HepG2 (cell line): ENCODE measurements at regions not wholly inside any gene's neighbourhood (a gene's known extent, or its start where the extent isn't known, plus 50 kb on each side); places are given as distances from the start of the nearest gene placed in this dataset.

Source experiments
- ATAC-seq: fragments of 200-7000 bp; cut with Tn5 transposase; 3 replicates; pipeline ENCODE4 v1.9.1; 2020; ENCODE audit warnings: mild to moderate bottlenecking, moderate library complexity
- BruUV-seq: library from RNA; stranded (reverse); fragments of 400-500 nt; replicated peaks from 2 replicates; lab custom pipeline; 2021; lab: Mats Ljungman, UMichigan
- CTCF ChIA-PET: fragments of 300-600 bp; formaldehyde crosslinking; extraction: SDS; loops from one replicate; lab custom pipeline; 2021; ENCODE audit warnings: low total read pairs, inconsistent platforms, low intra/inter-chr PET ratio; lab: Yijun Ruan, JAX
- POLR2A ChIA-PET: fragments of 350-600 bp; sonication (Branson Sonifier 250); formaldehyde crosslinking; loops from one replicate; lab custom pipeline; 2020; ENCODE audit warnings: antibody characterized with exemption, inconsistent platforms; lab: Yijun Ruan, JAX
- DNase-seq: peaks from one replicate; pipeline ENCODE4 v3.0.0-alpha.2; 2015; ENCODE audit warnings: low spot score
- FAIRE-seq: peaks from 3 replicates; lab custom pipeline; 2011; peaks lifted over from hg19 to GRCh38; lab: Jason Lieb, UNC
- H2AFZ ChIP-seq: one replicate; pipeline ENCODE4 v1.6.1; 2011; ENCODE audit warnings: low read length, inconsistent platforms
- H3K27ac ChIP-seq: fragments of 300-600 bp; 3 replicates; pipeline ENCODE4 v1.8.0; 2011; ENCODE audit warnings: mixed run types, mild to moderate bottlenecking, mixed read lengths, low read length, inconsistent platforms; ENCODE audit not compliant: insufficient read depth; ENCODE audit errors: extremely low read length
- H3K27me3 ChIP-seq, 2 experiments: fragments of 200-600 bp in 1 of 2; 2 replicates in 1 of 2; 3 replicates in 1 of 2; pipeline versions ENCODE4 v1.6.0 to v1.8.0; 2011; ENCODE audit warnings: low read length in 2 of 2, mild to moderate bottlenecking in 2 of 2, moderate library complexity in 2 of 2, inconsistent platforms in 1 of 2; ENCODE audit not compliant: insufficient read depth in 2 of 2, control insufficient read depth in 1 of 2
- H3K36me3 ChIP-seq, 2 experiments: fragments of 200-600 bp in 1 of 2; replicated peaks in 1 of 2; 2 replicates in 1 of 2; 3 replicates in 1 of 2; pipeline versions ENCODE4 v1.5.1 to v1.8.0; 2011; ENCODE audit warnings: low read length in 2 of 2, inconsistent platforms in 1 of 2; ENCODE audit not compliant: insufficient read depth in 2 of 2, control insufficient read depth in 1 of 2
- H3K4me1 ChIP-seq: 2 replicates; pipeline ENCODE4 v1.5.1; 2012; ENCODE audit warnings: low read length, inconsistent platforms; ENCODE audit not compliant: insufficient read depth
- H3K4me2 ChIP-seq: 2 replicates; pipeline ENCODE4 v1.6.0; 2011; ENCODE audit warnings: low read depth, low read length, inconsistent platforms
- H3K4me3 ChIP-seq, 3 experiments: fragments of 200-600 bp in 1 of 3; sonication (generic), shearing (Covaris generic) in 1 of 3; replicated peaks in 1 of 3; 2 replicates each; pipeline ENCODE4 v1.5.1; 2011 to 2016; ENCODE audit warnings: low read length in 3 of 3, inconsistent platforms in 2 of 3, low read depth in 2 of 3, mild to moderate bottlenecking in 2 of 3, control low read depth in 1 of 3, mixed read lengths in 1 of 3; ENCODE audit not compliant: insufficient read depth in 1 of 3
- H3K79me2 ChIP-seq: one replicate; pipeline ENCODE4 v1.6.1; 2011; ENCODE audit warnings: low read length, inconsistent platforms; ENCODE audit not compliant: insufficient read depth
- H3K9ac ChIP-seq: 2 replicates; pipeline ENCODE4 v1.6.0; 2011; ENCODE audit warnings: mild to moderate bottlenecking, low read depth, low read length, inconsistent platforms; ENCODE audit not compliant: insufficient read depth
- H3K9me3 ChIP-seq: 2 replicates; pipeline ENCODE4 v1.5.1; 2012; ENCODE audit warnings: mild to moderate bottlenecking, low read length
- H4K20me1 ChIP-seq: 2 replicates; pipeline ENCODE4 v1.6.0; 2011; ENCODE audit warnings: inconsistent platforms, mild to moderate bottlenecking, low read length, moderate library complexity; ENCODE audit not compliant: insufficient read depth
- EP300 ChIP-seq, 3 experiments: sonication (generic) in 1 of 3; formaldehyde crosslinking in 1 of 3; IDR thresholded peaks; 2 replicates each; pipeline versions ENCODE4 v1.5.1 to v1.6.1; 2011 to 2020; ENCODE audit warnings: low read depth in 2 of 3, low read length in 2 of 3, borderline replicate concordance in 1 of 3, improper control_type of control experiment in 1 of 3, mild to moderate bottlenecking in 1 of 3, missing genetic modification reagents in 1 of 3, moderate library complexity in 1 of 3
- MEIS1 ChIP-seq: sonication (generic); formaldehyde crosslinking; IDR thresholded peaks from 2 replicates; pipeline ENCODE4 v1.9.0; 2021; ENCODE audit warnings: mild to moderate bottlenecking, missing genetic modification reagents, moderate library complexity, borderline replicate concordance
- MLLT10 ChIP-seq: sonication (generic); formaldehyde crosslinking; IDR thresholded peaks from 2 replicates; pipeline ENCODE4 v1.4.0; 2020; ENCODE audit warnings: missing genetic modification reagents
- NFIB ChIP-seq: sonication (generic); formaldehyde crosslinking; IDR thresholded peaks from 2 replicates; pipeline ENCODE4 v1.9.0; 2021; ENCODE audit warnings: missing genetic modification reagents, mild to moderate bottlenecking, borderline replicate concordance
- NFIC ChIP-seq: IDR thresholded peaks from 2 replicates; pipeline ENCODE4 v1.6.1; 2012; ENCODE audit warnings: mild to moderate bottlenecking, low read length, inconsistent platforms
- SMAD3 ChIP-seq: sonication (generic); formaldehyde crosslinking; IDR thresholded peaks from 2 replicates; pipeline ENCODE4 v1.4.0; 2020; ENCODE audit warnings: missing genetic modification reagents
- ZNF282 ChIP-seq: fragments of 450-650 bp; IDR thresholded peaks from 2 replicates; pipeline ENCODE4 v1.6.1; 2018; ENCODE audit not compliant: partially characterized antibody
- ZNF354B ChIP-seq: sonication (generic); formaldehyde crosslinking; IDR thresholded peaks from 2 replicates; pipeline ENCODE4 v1.8.0; 2022; ENCODE audit warnings: mild to moderate bottlenecking, missing genetic modification reagents
- ZNF383 ChIP-seq: sonication (generic); formaldehyde crosslinking; IDR thresholded peaks from 2 replicates; pipeline ENCODE4 v1.4.0; 2020; ENCODE audit warnings: missing genetic modification reagents, mild to moderate bottlenecking, borderline replicate concordance
- ZNF44 ChIP-seq: sonication (generic); formaldehyde crosslinking; IDR thresholded peaks from 2 replicates; pipeline ENCODE4 v1.5.1; 2020; ENCODE audit warnings: mild to moderate bottlenecking, missing genetic modification reagents
- ZNF614 ChIP-seq: IDR thresholded peaks from 2 replicates; pipeline ENCODE4 v1.6.1; 2018; ENCODE audit warnings: missing biosample characterization, missing genetic modification reagents, inconsistent platforms, borderline replicate concordance
- WGBS: methylation state at CpG from one replicate; pipeline ENCODE4 v1.1.6; 2017; ENCODE audit warnings: low lambda C conversion rate; 5-methylcytosine and 5-hydroxymethylcytosine counted together
- in situ Hi-C: cut with HindIII; loops from 2 replicates; pipeline ENCODE4 v1.10.0; 2017; ENCODE audit warnings: low pct_unique_long_range_greater_than_20kb; ENCODE audit not compliant: extremely low pct_ligation_motif_present
- intact Hi-C: fragments of 100-400 bp; cut with micrococcal nuclease; formaldehyde crosslinking; loops from one replicate; pipeline ENCODE4 v1.10.0; 2022; ENCODE audit not compliant: unreplicated experiment
- TF ChIP-seq, protein P1 (sequence below): sonication (generic); IDR thresholded peaks from 2 replicates; pipeline ENCODE4 v1.6.1; 2016; ENCODE audit warnings: low read depth, borderline replicate concordance
- TF ChIP-seq, protein P2 (sequence below), 2 experiments: sonication (generic) in 1 of 2; formaldehyde crosslinking in 1 of 2; IDR thresholded peaks; 2 replicates each; pipeline versions ENCODE4 v1.5.1 to v1.6.1; 2011 to 2020; ENCODE audit warnings: borderline replicate concordance in 1 of 2, low read depth in 1 of 2, low read length in 1 of 2, mild to moderate bottlenecking in 1 of 2, missing genetic modification reagents in 1 of 2, moderate library complexity in 1 of 2
- TF ChIP-seq, protein P3 (sequence below): sonication (generic); formaldehyde crosslinking; IDR thresholded peaks from 2 replicates; pipeline ENCODE4 v1.5.0; 2020; ENCODE audit warnings: mild to moderate bottlenecking, missing genetic modification reagents, moderate library complexity
- TF ChIP-seq, protein P4 (sequence below): IDR thresholded peaks from 2 replicates; pipeline ENCODE4 v1.6.1; 2012; ENCODE audit warnings: low read length, improper control_type of control experiment

DNA sequence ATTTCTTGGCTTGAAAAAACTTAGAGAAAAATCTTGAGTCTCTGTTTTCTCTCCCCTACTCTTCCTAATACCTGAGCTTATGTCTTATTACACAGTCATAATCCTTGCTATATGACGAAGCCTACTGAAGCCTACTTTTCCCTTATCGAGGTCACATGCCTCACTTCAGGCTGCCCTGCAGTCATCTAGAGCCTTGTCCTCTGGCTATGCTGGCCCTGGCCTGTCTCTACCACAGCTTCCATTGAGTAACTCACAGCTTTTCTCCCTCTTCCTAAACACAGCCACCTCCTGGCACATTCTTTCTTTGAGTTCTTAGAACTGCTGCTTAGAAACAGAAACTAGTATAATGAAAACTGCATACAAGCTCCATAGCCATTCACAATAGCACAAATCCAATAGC, 1698.3 kb downstream of the STIM2 start (continued):
- no peak for TF ChIP-seq SMAD3 (CRISPR knock-in tag)
- TF ChIP-seq, protein P1, sequence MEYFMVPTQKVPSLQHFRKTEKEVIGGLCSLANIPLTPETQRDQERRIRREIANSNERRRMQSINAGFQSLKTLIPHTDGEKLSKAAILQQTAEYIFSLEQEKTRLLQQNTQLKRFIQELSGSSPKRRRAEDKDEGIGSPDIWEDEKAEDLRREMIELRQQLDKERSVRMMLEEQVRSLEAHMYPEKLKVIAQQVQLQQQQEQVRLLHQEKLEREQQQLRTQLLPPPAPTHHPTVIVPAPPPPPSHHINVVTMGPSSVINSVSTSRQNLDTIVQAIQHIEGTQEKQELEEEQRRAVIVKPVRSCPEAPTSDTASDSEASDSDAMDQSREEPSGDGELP = no peak

DNA sequence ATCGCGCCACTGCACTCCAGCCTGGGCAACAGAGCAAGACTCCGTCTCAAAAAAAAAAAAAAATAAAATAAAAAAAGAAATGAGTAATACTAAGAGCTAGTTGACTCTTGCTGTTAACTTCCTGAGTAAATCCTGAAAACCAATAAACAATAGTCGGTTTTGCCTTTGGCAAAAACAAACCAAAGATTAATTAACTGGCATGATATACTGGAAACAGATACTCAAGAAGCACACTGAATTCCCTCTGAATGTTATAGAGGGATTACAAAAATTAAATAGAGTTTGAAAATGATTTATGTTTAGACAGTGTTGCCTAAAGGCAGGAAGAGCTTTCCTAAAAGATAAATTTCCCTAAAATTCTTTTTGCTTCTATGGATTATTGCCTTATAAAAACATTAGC, 1702.3 kb downstream of the STIM2 start:
- CTCF ChIA-PET = no interaction called here
- Histone ChIP-seq H4K20me1 (no peaks in the 10 kb centered on the region), H2AFZ (no peak overlapping the region), H3K4me3 (no peak overlapping the region), H3K4me1 (no peaks in the 10 kb centered on the region), H3K79me2 (no peaks in the 10 kb centered on the region), H3K27ac (no peak overlapping the region), H3K9me3 (peaks cover 62% of the 10 kb centered on the region), H3K27me3 (no peaks in the 10 kb centered on the region), H3K9ac (no peak overlapping the region), H3K4me2 (no peak overlapping the region), H3K36me3 (no peaks in the 10 kb centered on the region)
- POLR2A ChIA-PET = no interaction called here
- no peak for DNase-seq
- ATAC-seq = no peak
- BruUV-seq = no TSS peak
- WGBS = 45% methylated on average over 4 of the region's 4 CpGs
- no peak for FAIRE-seq
- in situ Hi-C loops (no loop called here), intact Hi-C loops (no loop called here)
- TF ChIP-seq ZNF282 (no peak), MEIS1 (no peak), EP300 (IDR thresholded peaks at IDR 0.05; ENCODE audit: low read depth in 2 of 2, low read length in 2 of 2) (no peak), EP300 (CRISPR knock-in tag; IDR thresholded peaks at IDR 0.05; ENCODE audit: borderline replicate concordance) (no peak), NFIC (no peak), MLLT10 (CRISPR knock-in tag) (no peak), ZNF383 (no peak), ZNF44 (CRISPR knock-in tag) (no peak), ZNF614 (CRISPR knock-in tag) (no peak), ZNF354B (CRISPR knock-in tag) (no peak), NFIB (no peak)
- TF ChIP-seq, protein P2, sequence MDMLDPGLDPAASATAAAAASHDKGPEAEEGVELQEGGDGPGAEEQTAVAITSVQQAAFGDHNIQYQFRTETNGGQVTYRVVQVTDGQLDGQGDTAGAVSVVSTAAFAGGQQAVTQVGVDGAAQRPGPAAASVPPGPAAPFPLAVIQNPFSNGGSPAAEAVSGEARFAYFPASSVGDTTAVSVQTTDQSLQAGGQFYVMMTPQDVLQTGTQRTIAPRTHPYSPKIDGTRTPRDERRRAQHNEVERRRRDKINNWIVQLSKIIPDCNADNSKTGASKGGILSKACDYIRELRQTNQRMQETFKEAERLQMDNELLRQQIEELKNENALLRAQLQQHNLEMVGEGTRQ (IDR thresholded peaks at IDR 0.05; ENCODE audit: low read depth, low read length) = no peak
- TF ChIP-seq, protein P2 (CRISPR knock-in tag; IDR thresholded peaks at IDR 0.05; ENCODE audit: borderline replicate concordance) = no peak
- TF ChIP-seq, protein P3, sequence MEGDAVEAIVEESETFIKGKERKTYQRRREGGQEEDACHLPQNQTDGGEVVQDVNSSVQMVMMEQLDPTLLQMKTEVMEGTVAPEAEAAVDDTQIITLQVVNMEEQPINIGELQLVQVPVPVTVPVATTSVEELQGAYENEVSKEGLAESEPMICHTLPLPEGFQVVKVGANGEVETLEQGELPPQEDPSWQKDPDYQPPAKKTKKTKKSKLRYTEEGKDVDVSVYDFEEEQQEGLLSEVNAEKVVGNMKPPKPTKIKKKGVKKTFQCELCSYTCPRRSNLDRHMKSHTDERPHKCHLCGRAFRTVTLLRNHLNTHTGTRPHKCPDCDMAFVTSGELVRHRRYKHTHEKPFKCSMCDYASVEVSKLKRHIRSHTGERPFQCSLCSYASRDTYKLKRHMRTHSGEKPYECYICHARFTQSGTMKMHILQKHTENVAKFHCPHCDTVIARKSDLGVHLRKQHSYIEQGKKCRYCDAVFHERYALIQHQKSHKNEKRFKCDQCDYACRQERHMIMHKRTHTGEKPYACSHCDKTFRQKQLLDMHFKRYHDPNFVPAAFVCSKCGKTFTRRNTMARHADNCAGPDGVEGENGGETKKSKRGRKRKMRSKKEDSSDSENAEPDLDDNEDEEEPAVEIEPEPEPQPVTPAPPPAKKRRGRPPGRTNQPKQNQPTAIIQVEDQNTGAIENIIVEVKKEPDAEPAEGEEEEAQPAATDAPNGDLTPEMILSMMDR (CRISPR knock-in tag) = no peak
- TF ChIP-seq, protein P4, sequence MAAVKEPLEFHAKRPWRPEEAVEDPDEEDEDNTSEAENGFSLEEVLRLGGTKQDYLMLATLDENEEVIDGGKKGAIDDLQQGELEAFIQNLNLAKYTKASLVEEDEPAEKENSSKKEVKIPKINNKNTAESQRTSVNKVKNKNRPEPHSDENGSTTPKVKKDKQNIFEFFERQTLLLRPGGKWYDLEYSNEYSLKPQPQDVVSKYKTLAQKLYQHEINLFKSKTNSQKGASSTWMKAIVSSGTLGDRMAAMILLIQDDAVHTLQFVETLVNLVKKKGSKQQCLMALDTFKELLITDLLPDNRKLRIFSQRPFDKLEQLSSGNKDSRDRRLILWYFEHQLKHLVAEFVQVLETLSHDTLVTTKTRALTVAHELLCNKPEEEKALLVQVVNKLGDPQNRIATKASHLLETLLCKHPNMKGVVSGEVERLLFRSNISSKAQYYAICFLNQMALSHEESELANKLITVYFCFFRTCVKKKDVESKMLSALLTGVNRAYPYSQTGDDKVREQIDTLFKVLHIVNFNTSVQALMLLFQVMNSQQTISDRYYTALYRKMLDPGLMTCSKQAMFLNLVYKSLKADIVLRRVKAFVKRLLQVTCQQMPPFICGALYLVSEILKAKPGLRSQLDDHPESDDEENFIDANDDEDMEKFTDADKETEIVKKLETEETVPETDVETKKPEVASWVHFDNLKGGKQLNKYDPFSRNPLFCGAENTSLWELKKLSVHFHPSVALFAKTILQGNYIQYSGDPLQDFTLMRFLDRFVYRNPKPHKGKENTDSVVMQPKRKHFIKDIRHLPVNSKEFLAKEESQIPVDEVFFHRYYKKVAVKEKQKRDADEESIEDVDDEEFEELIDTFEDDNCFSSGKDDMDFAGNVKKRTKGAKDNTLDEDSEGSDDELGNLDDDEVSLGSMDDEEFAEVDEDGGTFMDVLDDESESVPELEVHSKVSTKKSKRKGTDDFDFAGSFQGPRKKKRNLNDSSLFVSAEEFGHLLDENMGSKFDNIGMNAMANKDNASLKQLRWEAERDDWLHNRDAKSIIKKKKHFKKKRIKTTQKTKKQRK = no peak
